ENCODE measurements at regions not wholly inside any gene's neighbourhood (a gene's known extent, or its start where the extent isn't known, plus 50 kb on each side); places are given as distances from the start of the nearest gene placed in this dataset.

GRCh38 chr2:187962538-187962937 is 329.1 kb upstream of the GULP1 start:
- no peaks in the 10 kb centered on the region for H3K4me1 ChIP-seq
- no peak for ATAC-seq

GRCh38 chr2:187964746-187965145 is 326.9 kb upstream of the GULP1 start:
- intact Hi-C loops (cut with DNase I): no loop called here
- H3K9me3 ChIP-seq: no peaks in the 10 kb centered on the region
- no peak for ATAC-seq
- no peaks in the 10 kb centered on the region for H3K36me3 ChIP-seq
- DNase-seq: no peak
- TF ChIP-seq, protein P1, sequence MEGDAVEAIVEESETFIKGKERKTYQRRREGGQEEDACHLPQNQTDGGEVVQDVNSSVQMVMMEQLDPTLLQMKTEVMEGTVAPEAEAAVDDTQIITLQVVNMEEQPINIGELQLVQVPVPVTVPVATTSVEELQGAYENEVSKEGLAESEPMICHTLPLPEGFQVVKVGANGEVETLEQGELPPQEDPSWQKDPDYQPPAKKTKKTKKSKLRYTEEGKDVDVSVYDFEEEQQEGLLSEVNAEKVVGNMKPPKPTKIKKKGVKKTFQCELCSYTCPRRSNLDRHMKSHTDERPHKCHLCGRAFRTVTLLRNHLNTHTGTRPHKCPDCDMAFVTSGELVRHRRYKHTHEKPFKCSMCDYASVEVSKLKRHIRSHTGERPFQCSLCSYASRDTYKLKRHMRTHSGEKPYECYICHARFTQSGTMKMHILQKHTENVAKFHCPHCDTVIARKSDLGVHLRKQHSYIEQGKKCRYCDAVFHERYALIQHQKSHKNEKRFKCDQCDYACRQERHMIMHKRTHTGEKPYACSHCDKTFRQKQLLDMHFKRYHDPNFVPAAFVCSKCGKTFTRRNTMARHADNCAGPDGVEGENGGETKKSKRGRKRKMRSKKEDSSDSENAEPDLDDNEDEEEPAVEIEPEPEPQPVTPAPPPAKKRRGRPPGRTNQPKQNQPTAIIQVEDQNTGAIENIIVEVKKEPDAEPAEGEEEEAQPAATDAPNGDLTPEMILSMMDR (IDR thresholded peaks at IDR 0.05): no peak
- H3K27ac ChIP-seq: no peak overlapping the region
- no peaks in the 10 kb centered on the region for H3K4me1 ChIP-seq
- no peaks in the 10 kb centered on the region for H3K27me3 ChIP-seq (ENCODE audit: low read depth)
- H3K4me3 ChIP-seq: no peak overlapping the region

More at GRCh38 chr2:187962538-187962937, 329.1 kb upstream of the GULP1 start:
- no peak overlapping the region for H3K4me3 ChIP-seq
- TF ChIP-seq, protein P1 (IDR thresholded peaks at IDR 0.05): no peak
- no peaks in the 10 kb centered on the region for H3K9me3 ChIP-seq
- H3K27ac ChIP-seq: no peak overlapping the region
- intact Hi-C loops (cut with DNase I): no loop called here
- no peaks in the 10 kb centered on the region for H3K27me3 ChIP-seq (ENCODE audit: low read depth)
- no peaks in the 10 kb centered on the region for H3K36me3 ChIP-seq
- DNase-seq: no peak

DNA sequence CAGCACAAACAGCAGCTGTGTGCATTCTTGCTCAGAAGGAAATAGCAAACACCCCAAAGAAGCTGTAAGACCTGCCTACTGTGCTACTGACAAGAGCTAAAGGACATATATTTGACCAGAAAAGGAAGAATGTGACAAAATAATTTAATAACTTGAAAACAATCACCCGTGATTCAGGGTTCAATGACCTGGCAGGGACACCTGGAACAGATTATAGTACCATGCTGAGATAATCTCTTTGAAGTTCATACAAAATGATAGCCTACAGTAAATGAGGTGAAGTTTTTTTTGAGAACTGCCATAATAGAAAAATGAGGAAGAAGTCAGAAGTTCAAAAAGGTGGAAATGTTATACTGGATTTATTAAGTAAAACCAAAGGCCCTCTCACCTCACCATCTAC is 324.8 kb upstream of the GULP1 start:
- Histone ChIP-seq H3K4me3 (no peak overlapping the region), H3K27ac (no peak overlapping the region), H3K9me3 (no peaks in the 10 kb centered on the region), H3K27me3 (ENCODE audit: low read depth) (no peaks in the 10 kb centered on the region), H3K4me1 (no peaks in the 10 kb centered on the region), H3K36me3 (no peaks in the 10 kb centered on the region)
- no peak for DNase-seq
- ATAC-seq: no peak
- TF ChIP-seq, protein P1 (IDR thresholded peaks at IDR 0.05): no peak
- intact Hi-C loops (cut with DNase I): no loop called here

DNA sequence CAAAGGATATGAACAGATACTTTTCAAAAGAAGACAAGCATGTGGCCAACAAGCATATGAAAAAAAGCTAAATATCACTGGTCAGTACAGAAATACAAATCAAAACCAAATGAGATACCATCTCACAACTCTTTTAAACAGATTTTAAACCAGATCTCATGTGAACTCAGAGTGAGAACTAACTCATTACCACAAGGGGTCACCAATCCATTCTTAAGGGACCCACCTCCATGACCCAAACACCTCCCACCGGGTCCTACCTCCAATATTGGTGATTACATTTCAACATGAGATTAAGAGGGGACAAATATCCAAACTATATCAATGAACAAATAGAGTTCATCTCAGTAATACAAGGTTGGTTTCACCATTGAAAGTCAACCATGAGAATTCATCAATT is 319.8 kb upstream of the GULP1 start:
- TF ChIP-seq, protein P1 (IDR thresholded peaks at IDR 0.05): no peak
- Histone ChIP-seq H3K4me1 (no peaks in the 10 kb centered on the region), H3K9me3 (no peaks in the 10 kb centered on the region), H3K27me3 (ENCODE audit: low read depth) (no peaks in the 10 kb centered on the region), H3K27ac (no peak overlapping the region), H3K4me3 (no peak overlapping the region), H3K36me3 (no peaks in the 10 kb centered on the region)
- DNase-seq (no peak), ATAC-seq (no peak)
- intact Hi-C loops (cut with DNase I): no loop called here

- no peak for DNase-seq
- Histone ChIP-seq H3K4me1 (no peaks in the 10 kb centered on the region), H3K36me3 (no peaks in the 10 kb centered on the region), H3K9me3 (no peaks in the 10 kb centered on the region), H3K27me3 (ENCODE audit: low read depth) (no peaks in the 10 kb centered on the region), H3K4me3 (no peak overlapping the region), H3K27ac (no peak overlapping the region)
- intact Hi-C loops (cut with DNase I): no loop called here
- ATAC-seq: no peak
- TF ChIP-seq, protein P1 (IDR thresholded peaks at IDR 0.05): no peak
Observed at GRCh38 chr2:187976259-187976985, 315.3 kb upstream of the GULP1 start.
